ENCODE measurements at regions not wholly inside any gene's neighbourhood (a gene's known extent, or its start where the extent isn't known, plus 50 kb on each side); places are given as distances from the start of the nearest gene placed in this dataset.

DNA sequence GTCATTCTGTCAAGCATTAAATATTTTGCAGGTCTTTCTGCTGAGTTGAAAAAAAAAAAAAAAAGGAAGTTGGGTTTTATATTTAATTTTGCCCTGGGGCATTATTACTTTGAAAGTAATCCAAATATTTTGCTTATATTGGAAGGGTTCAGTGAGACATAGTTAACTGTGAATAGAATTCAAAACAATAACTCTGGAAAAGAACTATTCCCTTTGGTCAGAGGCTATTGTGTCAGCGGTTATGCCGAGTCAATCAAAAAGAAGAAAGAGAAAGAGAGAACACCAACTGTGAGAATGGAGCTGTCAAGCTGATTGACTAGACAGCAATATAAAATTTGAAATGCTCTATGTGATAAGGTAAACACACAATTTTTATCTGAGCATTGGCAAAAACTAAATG is 761.7 kb downstream of the ADGRL2 start:
- Histone ChIP-seq H3K27me3 (ENCODE audit: control insufficient read depth, insufficient read depth, low read length) (no peaks in the 10 kb centered on the region), H3K9me3 (ENCODE audit: control insufficient read depth, low read depth, low read length) (no peaks in the 10 kb centered on the region), H3K9ac (ENCODE audit: low read length) (no peak overlapping the region), H3K4me1 (ENCODE audit: control insufficient read depth, low read depth, low read length) (peaks cover 13% of the 10 kb centered on the region), H3K4me3 (ENCODE audit: low read length) (no peak overlapping the region), H3K27ac (ENCODE audit: low read length) (no peak overlapping the region), H3K36me3 (ENCODE audit: control insufficient read depth, low read depth, low read length) (no peaks in the 10 kb centered on the region)

DNA sequence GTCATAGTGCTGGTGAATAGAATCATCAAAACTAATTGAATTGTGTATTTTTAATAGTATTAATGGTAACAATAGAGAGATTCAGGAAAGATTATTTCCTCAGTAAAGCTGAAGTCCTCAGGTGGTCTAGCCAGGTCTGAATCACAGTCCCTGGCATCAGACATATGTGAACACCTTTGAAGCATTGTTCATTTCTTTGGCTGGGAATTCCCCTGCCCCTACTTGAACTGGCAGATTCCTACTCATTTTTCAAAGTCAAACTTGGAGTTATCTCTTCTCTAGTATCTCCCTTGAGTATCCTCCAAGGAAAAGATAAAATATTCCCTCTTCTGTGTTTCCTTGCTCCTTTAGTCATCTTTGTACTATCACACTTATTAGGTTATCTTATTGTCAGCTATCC is 759.8 kb downstream of the ADGRL2 start:
- Histone ChIP-seq H3K4me3 (ENCODE audit: low read length) (no peak overlapping the region), H3K27ac (ENCODE audit: low read length) (no peak overlapping the region), H3K4me1 (ENCODE audit: control insufficient read depth, low read depth, low read length) (peaks cover 12% of the 10 kb centered on the region), H3K36me3 (ENCODE audit: control insufficient read depth, low read depth, low read length) (no peaks in the 10 kb centered on the region), H3K9ac (ENCODE audit: low read length) (no peak overlapping the region), H3K27me3 (ENCODE audit: control insufficient read depth, insufficient read depth, low read length) (no peaks in the 10 kb centered on the region), H3K9me3 (ENCODE audit: control insufficient read depth, low read depth, low read length) (no peaks in the 10 kb centered on the region)

DNA sequence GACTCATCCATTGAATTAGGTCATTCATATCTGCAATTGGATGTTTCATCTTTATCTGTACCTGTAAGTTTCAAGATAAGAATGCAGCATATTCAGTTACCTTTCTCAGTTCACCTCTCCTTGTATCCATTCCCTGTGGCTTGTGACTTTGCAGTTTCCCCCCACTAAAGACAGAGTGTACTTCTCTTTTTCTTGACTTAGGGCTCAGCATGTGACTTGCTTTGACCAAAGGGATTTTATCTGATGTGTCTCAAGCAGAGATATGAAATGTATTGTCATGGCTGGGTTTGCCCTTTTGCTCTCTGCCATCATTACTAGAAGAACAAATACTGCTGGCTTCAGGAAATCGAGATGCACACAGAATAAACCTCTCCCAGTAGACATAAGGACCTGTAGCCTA is 754.8 kb downstream of the ADGRL2 start:
- Histone ChIP-seq H3K4me1 (ENCODE audit: control insufficient read depth, low read depth, low read length) (no peaks in the 10 kb centered on the region), H3K27me3 (ENCODE audit: control insufficient read depth, insufficient read depth, low read length) (no peaks in the 10 kb centered on the region), H3K4me3 (ENCODE audit: low read length) (no peak overlapping the region), H3K27ac (ENCODE audit: low read length) (no peak overlapping the region), H3K36me3 (ENCODE audit: control insufficient read depth, low read depth, low read length) (no peaks in the 10 kb centered on the region), H3K9ac (ENCODE audit: low read length) (no peak overlapping the region), H3K9me3 (ENCODE audit: control insufficient read depth, low read depth, low read length) (no peaks in the 10 kb centered on the region)

DNA sequence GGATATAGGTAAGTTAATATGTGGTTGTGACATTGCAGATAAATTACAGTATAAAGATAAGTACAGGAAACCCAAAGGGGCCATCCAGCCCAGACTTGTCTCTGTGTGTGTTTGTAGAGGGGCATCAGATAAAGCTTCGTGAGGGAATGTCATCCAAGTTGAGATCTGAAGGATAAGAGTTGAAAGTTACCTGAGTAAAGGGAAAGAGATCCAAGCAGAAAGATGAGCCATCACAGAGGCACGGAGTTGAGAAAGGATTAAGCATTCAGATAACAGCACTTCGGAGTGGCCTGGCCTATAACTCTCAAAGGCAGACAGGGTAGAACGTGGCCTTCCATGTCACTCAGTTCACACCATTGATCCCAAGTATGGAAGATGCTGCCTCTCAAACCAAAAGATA is 749.1 kb downstream of the ADGRL2 start:
- no peak overlapping the region for H3K9ac ChIP-seq (ENCODE audit: low read length)
- no peak overlapping the region for H3K27ac ChIP-seq (ENCODE audit: low read length)
- H3K4me1 ChIP-seq (ENCODE audit: control insufficient read depth, low read depth, low read length) = no peaks in the 10 kb centered on the region
- no peak overlapping the region for H3K4me3 ChIP-seq (ENCODE audit: low read length)
- H3K9me3 ChIP-seq (ENCODE audit: control insufficient read depth, low read depth, low read length) = no peaks in the 10 kb centered on the region
- H3K27me3 ChIP-seq (ENCODE audit: control insufficient read depth, insufficient read depth, low read length) = no peaks in the 10 kb centered on the region
- H3K36me3 ChIP-seq (ENCODE audit: control insufficient read depth, low read depth, low read length) = no peaks in the 10 kb centered on the region

DNA sequence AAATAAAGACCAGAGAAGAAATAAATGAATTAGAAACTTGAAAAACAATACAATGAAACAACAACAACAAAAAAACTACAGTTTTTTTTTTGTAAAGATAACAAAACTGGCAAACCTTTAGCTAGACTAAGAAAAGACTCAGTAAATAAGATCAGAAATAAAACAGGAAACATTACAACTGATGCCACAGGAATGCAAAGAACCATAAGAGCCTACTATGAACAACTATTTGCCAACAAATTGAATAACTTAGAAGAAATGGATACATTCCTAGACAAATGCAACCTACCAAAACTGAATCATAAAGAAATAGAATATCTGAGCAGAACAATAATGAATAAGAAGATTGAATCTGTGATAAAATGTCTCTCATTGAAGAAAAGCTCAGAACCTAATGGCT is 742.0 kb downstream of the ADGRL2 start:
- Histone ChIP-seq H3K27ac (ENCODE audit: low read length) (no peak overlapping the region), H3K4me1 (ENCODE audit: control insufficient read depth, low read depth, low read length) (no peaks in the 10 kb centered on the region), H3K9ac (ENCODE audit: low read length) (no peak overlapping the region), H3K4me3 (ENCODE audit: low read length) (no peak overlapping the region), H3K9me3 (ENCODE audit: control insufficient read depth, low read depth, low read length) (no peaks in the 10 kb centered on the region), H3K36me3 (ENCODE audit: control insufficient read depth, low read depth, low read length) (no peaks in the 10 kb centered on the region), H3K27me3 (ENCODE audit: control insufficient read depth, insufficient read depth, low read length) (no peaks in the 10 kb centered on the region)

DNA sequence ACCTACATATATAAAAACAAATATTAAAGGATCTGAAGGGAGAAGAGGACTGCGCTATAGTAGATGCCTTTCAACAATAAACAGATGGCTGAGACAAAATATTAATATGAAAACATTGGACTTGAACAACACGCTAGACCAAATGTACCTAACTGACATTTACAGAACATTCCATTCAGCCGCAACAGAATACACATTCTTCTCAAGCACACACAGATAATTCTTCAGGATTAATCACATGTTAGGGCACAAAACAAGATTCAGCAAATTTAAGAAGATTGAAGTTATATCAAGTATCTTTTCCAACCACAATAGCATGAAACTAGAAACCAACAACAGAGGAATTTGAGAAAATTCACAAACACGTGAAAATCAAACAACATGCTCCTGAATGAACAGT is 741.4 kb downstream of the ADGRL2 start:
- no peaks in the 10 kb centered on the region for H3K27me3 ChIP-seq (ENCODE audit: control insufficient read depth, insufficient read depth, low read length)
- H3K9me3 ChIP-seq (ENCODE audit: control insufficient read depth, low read depth, low read length) = no peaks in the 10 kb centered on the region
- H3K4me3 ChIP-seq (ENCODE audit: low read length) = no peak overlapping the region
- H3K4me1 ChIP-seq (ENCODE audit: control insufficient read depth, low read depth, low read length) = no peaks in the 10 kb centered on the region
- no peak overlapping the region for H3K27ac ChIP-seq (ENCODE audit: low read length)
- H3K9ac ChIP-seq (ENCODE audit: low read length) = no peak overlapping the region
- no peaks in the 10 kb centered on the region for H3K36me3 ChIP-seq (ENCODE audit: control insufficient read depth, low read depth, low read length)

DNA sequence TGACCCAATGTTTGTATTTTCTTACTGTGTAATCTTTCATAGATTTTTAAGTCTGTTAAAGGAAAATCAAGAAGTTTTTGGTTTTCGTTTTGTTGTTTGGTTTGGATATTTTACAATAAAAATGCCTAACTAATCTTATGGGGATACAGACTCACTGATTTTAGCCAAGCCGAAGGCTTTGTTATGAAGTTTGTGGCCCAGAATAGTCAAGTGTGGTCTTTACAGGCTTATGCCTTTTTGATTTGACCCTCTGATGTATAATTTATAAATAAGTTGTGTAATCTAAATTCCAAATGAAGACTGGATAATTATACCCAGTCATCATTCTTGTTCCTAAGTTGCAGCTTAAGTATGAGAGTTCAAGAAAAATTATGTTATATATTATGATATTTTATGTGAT is 739.3 kb downstream of the ADGRL2 start:
- Histone ChIP-seq H3K4me3 (ENCODE audit: low read length) (no peak overlapping the region), H3K9me3 (ENCODE audit: control insufficient read depth, low read depth, low read length) (no peaks in the 10 kb centered on the region), H3K4me1 (ENCODE audit: control insufficient read depth, low read depth, low read length) (no peaks in the 10 kb centered on the region), H3K9ac (ENCODE audit: low read length) (no peak overlapping the region), H3K27me3 (ENCODE audit: control insufficient read depth, insufficient read depth, low read length) (no peaks in the 10 kb centered on the region), H3K27ac (ENCODE audit: low read length) (no peak overlapping the region), H3K36me3 (ENCODE audit: control insufficient read depth, low read depth, low read length) (no peaks in the 10 kb centered on the region)

DNA sequence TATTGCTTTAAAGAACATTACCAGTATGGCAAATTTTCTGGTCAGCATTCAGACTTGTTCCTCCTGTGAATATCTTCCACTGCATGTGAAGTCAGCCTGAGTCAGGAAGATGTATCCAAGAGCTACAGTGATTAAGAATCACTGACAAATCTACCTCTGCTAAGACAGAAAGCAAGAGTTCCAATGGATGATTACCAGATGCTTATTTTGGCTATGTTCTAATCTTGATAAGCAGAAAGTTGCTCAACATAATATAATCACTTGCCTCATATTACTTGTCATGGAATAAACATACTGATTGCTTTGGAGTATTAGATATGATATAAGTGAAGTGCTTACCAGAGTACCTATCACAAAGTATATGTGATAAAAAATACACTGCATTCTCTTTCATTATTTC is 738.1 kb downstream of the ADGRL2 start:
- no peaks in the 10 kb centered on the region for H3K4me1 ChIP-seq (ENCODE audit: control insufficient read depth, low read depth, low read length)
- no peak overlapping the region for H3K27ac ChIP-seq (ENCODE audit: low read length)
- no peak overlapping the region for H3K4me3 ChIP-seq (ENCODE audit: low read length)
- H3K36me3 ChIP-seq (ENCODE audit: control insufficient read depth, low read depth, low read length) = no peaks in the 10 kb centered on the region
- no peaks in the 10 kb centered on the region for H3K27me3 ChIP-seq (ENCODE audit: control insufficient read depth, insufficient read depth, low read length)
- H3K9ac ChIP-seq (ENCODE audit: low read length) = no peak overlapping the region
- no peaks in the 10 kb centered on the region for H3K9me3 ChIP-seq (ENCODE audit: control insufficient read depth, low read depth, low read length)

DNA sequence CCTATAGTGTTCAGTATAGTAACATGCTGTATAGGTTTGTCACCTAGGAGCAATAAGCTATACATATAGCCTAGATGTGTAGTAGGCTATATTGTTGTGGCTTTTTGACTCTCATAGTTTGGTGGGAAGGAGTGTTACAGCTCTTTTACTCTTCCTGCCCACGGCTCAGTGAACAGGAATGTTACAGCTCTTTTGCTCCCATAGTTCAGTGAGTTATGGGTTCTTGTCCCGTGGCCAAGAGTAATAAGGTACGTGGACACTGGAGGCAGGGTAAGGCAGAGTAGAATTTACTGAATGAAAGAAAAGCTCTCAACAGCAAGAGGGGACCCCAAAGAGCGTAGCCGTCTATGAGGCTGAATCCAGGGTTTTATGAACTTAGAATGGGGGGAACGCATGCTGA is 734.3 kb downstream of the ADGRL2 start:
- H3K27me3 ChIP-seq (ENCODE audit: control insufficient read depth, insufficient read depth, low read length) = no peaks in the 10 kb centered on the region
- no peak overlapping the region for H3K9ac ChIP-seq (ENCODE audit: low read length)
- H3K9me3 ChIP-seq (ENCODE audit: control insufficient read depth, low read depth, low read length) = no peaks in the 10 kb centered on the region
- H3K4me1 ChIP-seq (ENCODE audit: control insufficient read depth, low read depth, low read length) = no peaks in the 10 kb centered on the region
- no peak overlapping the region for H3K4me3 ChIP-seq (ENCODE audit: low read length)
- H3K36me3 ChIP-seq (ENCODE audit: control insufficient read depth, low read depth, low read length) = no peaks in the 10 kb centered on the region
- no peak overlapping the region for H3K27ac ChIP-seq (ENCODE audit: low read length)

DNA sequence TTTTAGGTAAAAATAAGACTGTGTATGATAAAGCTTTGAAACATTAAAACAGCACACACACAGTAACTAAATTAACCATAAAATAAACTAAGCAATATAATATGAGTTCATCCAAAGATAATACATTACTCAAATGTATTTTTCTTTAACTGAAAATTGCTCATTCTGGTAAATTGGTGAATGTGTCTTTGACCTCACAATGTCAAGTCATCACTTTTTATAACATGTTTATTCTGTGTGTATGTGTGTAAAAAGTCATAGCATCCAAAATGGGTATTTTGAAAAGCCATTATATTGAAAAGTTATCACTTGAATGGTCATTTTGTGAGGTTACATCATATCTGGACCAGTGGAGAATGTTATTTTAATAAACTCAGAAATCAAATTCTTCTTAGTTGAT is 724.6 kb downstream of the ADGRL2 start:
- H3K9me3 ChIP-seq (ENCODE audit: control insufficient read depth, low read depth, low read length) = no peaks in the 10 kb centered on the region
- no peak overlapping the region for H3K27ac ChIP-seq (ENCODE audit: low read length)
- H3K4me1 ChIP-seq (ENCODE audit: control insufficient read depth, low read depth, low read length) = no peaks in the 10 kb centered on the region
- H3K9ac ChIP-seq (ENCODE audit: low read length) = no peak overlapping the region
- no peak overlapping the region for H3K4me3 ChIP-seq (ENCODE audit: low read length)
- H3K36me3 ChIP-seq (ENCODE audit: control insufficient read depth, low read depth, low read length) = no peaks in the 10 kb centered on the region
- no peaks in the 10 kb centered on the region for H3K27me3 ChIP-seq (ENCODE audit: control insufficient read depth, insufficient read depth, low read length)

DNA sequence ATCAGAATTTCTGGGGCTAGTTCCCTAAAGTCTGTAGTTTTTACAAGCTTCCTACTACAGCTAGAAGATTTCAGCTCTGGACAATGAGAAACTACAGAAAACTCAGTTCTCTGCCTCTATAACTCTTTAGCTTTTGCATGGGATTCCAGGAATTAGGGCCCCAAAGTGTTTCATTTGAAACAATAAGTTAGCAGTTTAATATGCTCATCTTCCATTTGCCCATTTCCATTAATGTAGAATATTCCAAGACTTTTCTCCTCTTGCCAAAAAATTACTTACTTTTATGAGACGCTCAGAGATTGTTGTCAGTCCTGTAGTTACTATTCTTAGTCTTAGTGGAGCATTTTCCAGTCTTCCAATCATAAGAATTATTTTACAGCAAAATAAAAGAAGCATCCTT is 719.9 kb downstream of the ADGRL2 start:
- no peak overlapping the region for H3K9ac ChIP-seq (ENCODE audit: low read length)
- no peak overlapping the region for H3K27ac ChIP-seq (ENCODE audit: low read length)
- no peaks in the 10 kb centered on the region for H3K4me1 ChIP-seq (ENCODE audit: control insufficient read depth, low read depth, low read length)
- H3K36me3 ChIP-seq (ENCODE audit: control insufficient read depth, low read depth, low read length) = no peaks in the 10 kb centered on the region
- H3K4me3 ChIP-seq (ENCODE audit: low read length) = no peak overlapping the region
- no peaks in the 10 kb centered on the region for H3K9me3 ChIP-seq (ENCODE audit: control insufficient read depth, low read depth, low read length)
- H3K27me3 ChIP-seq (ENCODE audit: control insufficient read depth, insufficient read depth, low read length) = no peaks in the 10 kb centered on the region

DNA sequence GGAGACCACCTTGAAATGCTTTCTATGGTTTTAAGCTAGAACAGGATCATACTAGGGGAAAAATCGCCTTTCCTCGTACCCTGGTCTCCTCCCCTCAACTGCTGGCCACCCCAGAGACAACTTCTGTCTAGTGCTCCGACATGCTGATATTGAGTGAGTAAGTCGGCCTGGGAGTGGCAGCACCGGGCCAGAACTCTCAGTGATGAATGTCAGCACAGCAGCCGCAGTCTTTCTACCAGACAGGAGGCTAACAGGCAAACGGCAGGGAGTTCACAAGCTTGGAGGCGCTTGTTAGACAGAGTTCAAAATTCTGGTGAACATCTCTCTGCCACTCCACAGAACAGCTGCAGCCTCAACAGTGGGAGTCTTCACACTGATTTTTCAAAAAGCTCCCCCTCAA is 716.9 kb downstream of the ADGRL2 start:
- Histone ChIP-seq H3K9ac (ENCODE audit: low read length) (no peak overlapping the region), H3K27ac (ENCODE audit: low read length) (no peak overlapping the region), H3K4me1 (ENCODE audit: control insufficient read depth, low read depth, low read length) (no peaks in the 10 kb centered on the region), H3K9me3 (ENCODE audit: control insufficient read depth, low read depth, low read length) (no peaks in the 10 kb centered on the region), H3K36me3 (ENCODE audit: control insufficient read depth, low read depth, low read length) (no peaks in the 10 kb centered on the region), H3K27me3 (ENCODE audit: control insufficient read depth, insufficient read depth, low read length) (no peaks in the 10 kb centered on the region), H3K4me3 (ENCODE audit: low read length) (no peak overlapping the region)

DNA sequence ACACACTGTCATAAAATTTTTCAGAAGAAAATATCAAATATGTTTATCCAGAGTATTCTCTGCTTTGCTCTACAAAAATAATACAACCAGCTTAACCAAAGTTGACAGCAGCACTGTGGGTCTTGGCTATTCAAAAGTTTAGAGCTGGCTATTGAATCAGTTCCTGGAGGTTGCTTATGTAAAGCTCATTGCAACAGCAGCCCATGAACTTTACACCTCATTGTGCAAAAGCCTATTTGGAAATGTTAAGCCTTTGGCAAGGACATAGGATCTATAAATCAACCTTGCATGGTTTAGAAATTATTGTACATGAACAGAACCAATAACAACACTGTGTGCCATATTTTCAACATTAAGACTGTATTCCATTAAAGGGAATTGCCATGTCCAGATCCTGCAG is 714.9 kb downstream of the ADGRL2 start:
- Histone ChIP-seq H3K36me3 (ENCODE audit: control insufficient read depth, low read depth, low read length) (no peaks in the 10 kb centered on the region), H3K4me3 (ENCODE audit: low read length) (no peak overlapping the region), H3K9me3 (ENCODE audit: control insufficient read depth, low read depth, low read length) (no peaks in the 10 kb centered on the region), H3K27ac (ENCODE audit: low read length) (no peak overlapping the region), H3K27me3 (ENCODE audit: control insufficient read depth, insufficient read depth, low read length) (no peaks in the 10 kb centered on the region), H3K4me1 (ENCODE audit: control insufficient read depth, low read depth, low read length) (no peaks in the 10 kb centered on the region), H3K9ac (ENCODE audit: low read length) (no peak overlapping the region)
